ENCODE measurements at regions not wholly inside any gene's neighbourhood (a gene's known extent, or its start where the extent isn't known, plus 50 kb on each side); places are given as distances from the start of the nearest gene placed in this dataset.
"Not testable (repeated sequence)": the region's sequence is repeated elsewhere in the genome, so short reads cannot be mapped to it uniquely, and the experiment has no call there.

DNA sequence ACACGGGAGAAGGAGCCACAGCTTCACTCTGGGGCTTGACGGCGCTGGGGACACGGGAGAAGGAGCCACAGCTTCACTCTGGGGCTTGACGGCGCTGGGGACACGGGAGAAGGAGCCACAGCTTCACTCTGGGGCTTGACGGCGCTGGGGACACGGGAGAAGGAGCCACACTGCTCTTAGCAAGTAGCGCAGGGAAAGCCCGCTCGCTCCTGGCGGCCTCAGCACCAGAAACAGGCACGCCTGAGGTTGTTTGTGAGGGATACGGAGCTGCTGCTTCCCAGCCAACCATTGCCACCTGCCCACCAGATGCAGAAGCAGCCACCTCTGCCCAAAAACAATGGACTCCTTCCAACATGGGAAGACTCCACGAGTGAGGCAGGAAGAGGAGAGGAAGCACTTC, 244.0 kb upstream of the MGAT5 start:
- TF ChIP-seq, protein P1, sequence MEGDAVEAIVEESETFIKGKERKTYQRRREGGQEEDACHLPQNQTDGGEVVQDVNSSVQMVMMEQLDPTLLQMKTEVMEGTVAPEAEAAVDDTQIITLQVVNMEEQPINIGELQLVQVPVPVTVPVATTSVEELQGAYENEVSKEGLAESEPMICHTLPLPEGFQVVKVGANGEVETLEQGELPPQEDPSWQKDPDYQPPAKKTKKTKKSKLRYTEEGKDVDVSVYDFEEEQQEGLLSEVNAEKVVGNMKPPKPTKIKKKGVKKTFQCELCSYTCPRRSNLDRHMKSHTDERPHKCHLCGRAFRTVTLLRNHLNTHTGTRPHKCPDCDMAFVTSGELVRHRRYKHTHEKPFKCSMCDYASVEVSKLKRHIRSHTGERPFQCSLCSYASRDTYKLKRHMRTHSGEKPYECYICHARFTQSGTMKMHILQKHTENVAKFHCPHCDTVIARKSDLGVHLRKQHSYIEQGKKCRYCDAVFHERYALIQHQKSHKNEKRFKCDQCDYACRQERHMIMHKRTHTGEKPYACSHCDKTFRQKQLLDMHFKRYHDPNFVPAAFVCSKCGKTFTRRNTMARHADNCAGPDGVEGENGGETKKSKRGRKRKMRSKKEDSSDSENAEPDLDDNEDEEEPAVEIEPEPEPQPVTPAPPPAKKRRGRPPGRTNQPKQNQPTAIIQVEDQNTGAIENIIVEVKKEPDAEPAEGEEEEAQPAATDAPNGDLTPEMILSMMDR (conservative IDR thresholded peaks at IDR 0.05 in 1 of 2, IDR thresholded peaks at IDR 0.05 in 1 of 2; ENCODE audit: extremely low read depth in 1 of 2, insufficient read depth in 1 of 2, low read depth in 1 of 2, low read length in 2 of 2): not testable (repeated sequence)
- TF ChIP-seq EZH2 (IDR thresholded peaks at IDR 0.05; ENCODE audit: borderline replicate concordance, low read length): not testable (repeated sequence)

Measured in mammary epithelial cell (primary cell).